ENCODE measurements at regions not wholly inside any gene's neighbourhood (a gene's known extent, or its start where the extent isn't known, plus 50 kb on each side); places are given as distances from the start of the nearest gene placed in this dataset.

GRCh38 chr17:68804777-68805520, 150.2 kb downstream of the ABCA8 start:
- ChIA-PET POLR2A (no interaction called here), CTCF (no interaction called here)
- TF ChIP-seq, protein P1, sequence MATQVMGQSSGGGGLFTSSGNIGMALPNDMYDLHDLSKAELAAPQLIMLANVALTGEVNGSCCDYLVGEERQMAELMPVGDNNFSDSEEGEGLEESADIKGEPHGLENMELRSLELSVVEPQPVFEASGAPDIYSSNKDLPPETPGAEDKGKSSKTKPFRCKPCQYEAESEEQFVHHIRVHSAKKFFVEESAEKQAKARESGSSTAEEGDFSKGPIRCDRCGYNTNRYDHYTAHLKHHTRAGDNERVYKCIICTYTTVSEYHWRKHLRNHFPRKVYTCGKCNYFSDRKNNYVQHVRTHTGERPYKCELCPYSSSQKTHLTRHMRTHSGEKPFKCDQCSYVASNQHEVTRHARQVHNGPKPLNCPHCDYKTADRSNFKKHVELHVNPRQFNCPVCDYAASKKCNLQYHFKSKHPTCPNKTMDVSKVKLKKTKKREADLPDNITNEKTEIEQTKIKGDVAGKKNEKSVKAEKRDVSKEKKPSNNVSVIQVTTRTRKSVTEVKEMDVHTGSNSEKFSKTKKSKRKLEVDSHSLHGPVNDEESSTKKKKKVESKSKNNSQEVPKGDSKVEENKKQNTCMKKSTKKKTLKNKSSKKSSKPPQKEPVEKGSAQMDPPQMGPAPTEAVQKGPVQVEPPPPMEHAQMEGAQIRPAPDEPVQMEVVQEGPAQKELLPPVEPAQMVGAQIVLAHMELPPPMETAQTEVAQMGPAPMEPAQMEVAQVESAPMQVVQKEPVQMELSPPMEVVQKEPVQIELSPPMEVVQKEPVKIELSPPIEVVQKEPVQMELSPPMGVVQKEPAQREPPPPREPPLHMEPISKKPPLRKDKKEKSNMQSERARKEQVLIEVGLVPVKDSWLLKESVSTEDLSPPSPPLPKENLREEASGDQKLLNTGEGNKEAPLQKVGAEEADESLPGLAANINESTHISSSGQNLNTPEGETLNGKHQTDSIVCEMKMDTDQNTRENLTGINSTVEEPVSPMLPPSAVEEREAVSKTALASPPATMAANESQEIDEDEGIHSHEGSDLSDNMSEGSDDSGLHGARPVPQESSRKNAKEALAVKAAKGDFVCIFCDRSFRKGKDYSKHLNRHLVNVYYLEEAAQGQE (IDR thresholded peaks at IDR 0.05; ENCODE audit: insufficient read depth in 1 of 2, low read depth in 2 of 2, low read length in 1 of 2), result no peak
- no peak for TF ChIP-seq SIN3A (IDR thresholded peaks at IDR 0.05; ENCODE audit: borderline replicate concordance, insufficient read depth, low read depth, low read length)
- no peak for TF ChIP-seq CTCF (IDR thresholded peaks at IDR 0.05)
- no peak for TF ChIP-seq TCF7L2 (IDR thresholded peaks at IDR 0.05; ENCODE audit: low read depth, low read length)
- TF ChIP-seq POLR2AphosphoS5 (IDR thresholded peaks at IDR 0.05; ENCODE audit: low read depth, low read length), result no peak
- intact Hi-C loops (cut with micrococcal nuclease; ENCODE audit: unreplicated experiment) (no loop called here), in situ Hi-C loops (cut with HindIII; ENCODE audit: low pct_unique_long_range_greater_than_20kb, low sequenced_read_pairs) (no loop called here)
- BruUV-seq (replicated peaks), result no TSS peak
- Histone ChIP-seq H3K4me1 (ENCODE audit: control insufficient read depth, insufficient read depth, low read length) (no peaks in the 10 kb centered on the region), H3K9me3 (ENCODE audit: control insufficient read depth, insufficient read depth, low read depth, low read length) (no peaks in the 10 kb centered on the region), H3K27ac (ENCODE audit: low read length) (no peak overlapping the region), H3K36me3 (ENCODE audit: control insufficient read depth, insufficient read depth, low read length) (no peaks in the 10 kb centered on the region), H3K4me3 (ENCODE audit: low read depth in 2 of 2, low read length in 2 of 2) (no peak overlapping the region), H3K27me3 (ENCODE audit: control insufficient read depth, insufficient read depth, low read length) (no peaks in the 10 kb centered on the region)
- ATAC-seq (no peak), DNase-seq (ENCODE audit: low read depth, low spot score) (no peak)

DNA sequence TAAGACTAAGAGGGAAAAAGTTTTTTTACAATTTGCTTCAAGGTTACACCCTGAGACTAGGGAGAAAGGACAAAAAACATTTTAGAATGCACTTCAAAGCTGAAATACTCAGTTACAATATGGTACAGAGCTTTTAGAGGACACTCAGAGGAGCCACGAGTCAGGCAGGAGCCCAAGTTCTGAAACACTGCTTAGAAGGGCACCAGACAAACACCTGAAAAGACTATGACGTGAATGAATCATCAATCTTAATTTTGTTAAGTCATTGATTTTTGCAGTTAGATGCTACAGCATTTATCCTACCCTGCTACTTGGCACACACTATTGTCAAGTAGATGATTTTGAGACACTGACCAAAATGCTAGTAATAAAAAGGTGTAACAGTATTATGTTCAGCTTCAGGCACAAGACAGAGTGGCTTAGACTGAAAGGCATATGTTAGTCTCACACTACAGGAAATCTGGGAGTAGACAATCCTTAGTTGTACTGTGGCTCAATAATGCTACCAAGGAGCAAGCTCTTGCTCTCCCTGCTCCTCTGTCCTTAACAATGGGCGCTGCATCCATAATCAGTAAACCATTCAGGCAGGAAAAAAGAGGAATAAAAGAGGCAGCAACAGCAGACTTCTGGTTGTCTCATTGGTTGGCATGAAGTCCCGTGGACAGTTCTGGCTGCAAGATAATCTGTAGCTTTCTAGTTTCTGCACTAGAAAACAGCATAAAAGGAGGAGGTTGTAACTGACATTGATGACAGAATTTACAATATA, 151.8 kb downstream of the ABCA8 start:
- ATAC-seq (no peak), DNase-seq (ENCODE audit: low read depth, low spot score) (no peak)
- Histone ChIP-seq H3K27me3 (ENCODE audit: control insufficient read depth, insufficient read depth, low read length) (no peaks in the 10 kb centered on the region), H3K36me3 (ENCODE audit: control insufficient read depth, insufficient read depth, low read length) (no peaks in the 10 kb centered on the region), H3K27ac (ENCODE audit: low read length) (no peak overlapping the region), H3K4me3 (ENCODE audit: low read depth in 2 of 2, low read length in 2 of 2) (no peak overlapping the region), H3K4me1 (ENCODE audit: control insufficient read depth, insufficient read depth, low read length) (no peaks in the 10 kb centered on the region), H3K9me3 (ENCODE audit: control insufficient read depth, insufficient read depth, low read depth, low read length) (no peaks in the 10 kb centered on the region)
- ChIA-PET POLR2A (no interaction called here), CTCF (interaction anchor here (0.5 kb wide), 1 partner anchor 61 kb away, joined by 3 read pairs; no protein-coding TSS in a partner anchor)
- intact Hi-C loops (cut with micrococcal nuclease; ENCODE audit: unreplicated experiment), result no loop called here
- BruUV-seq (replicated peaks), result no TSS peak
- TF ChIP-seq CTCF (IDR thresholded peaks at IDR 0.05) (no peak), POLR2AphosphoS5 (IDR thresholded peaks at IDR 0.05; ENCODE audit: low read depth, low read length) (no peak), SIN3A (IDR thresholded peaks at IDR 0.05; ENCODE audit: borderline replicate concordance, insufficient read depth, low read depth, low read length) (no peak), TCF7L2 (IDR thresholded peaks at IDR 0.05; ENCODE audit: low read depth, low read length) (no peak)
- TF ChIP-seq, protein P1 (IDR thresholded peaks at IDR 0.05; ENCODE audit: insufficient read depth in 1 of 2, low read depth in 2 of 2, low read length in 1 of 2), result no peak
- in situ Hi-C loops (cut with HindIII; ENCODE audit: low pct_unique_long_range_greater_than_20kb, low sequenced_read_pairs), result no loop called here
